ENCODE measurements at regions not wholly inside any gene's neighbourhood (a gene's known extent, or its start where the extent isn't known, plus 50 kb on each side); places are given as distances from the start of the nearest gene placed in this dataset.

- Histone ChIP-seq H3K4me1 (replicated peaks) (no peaks in the 10 kb centered on the region), H3K27me3 (replicated peaks; ENCODE audit: insufficient read depth) (no peaks in the 10 kb centered on the region), H3K36me3 (no peaks in the 10 kb centered on the region), H3K27ac (no peak overlapping the region), H3K4me3 (no peak overlapping the region), H3K9me3 (no peaks in the 10 kb centered on the region)
- TF ChIP-seq POLR2AphosphoS5 (IDR thresholded peaks at IDR 0.05) = no peak
- no peak for TF ChIP-seq CTCF (IDR thresholded peaks at IDR 0.05)
- TF ChIP-seq POLR2A (IDR thresholded peaks at IDR 0.05) = no peak
- DNase-seq (ENCODE audit: low spot score) = no peak
- WGBS = 82% methylated on average over 6 of the region's 6 CpGs
- intact Hi-C loops (cut with DNase I) = no loop called here
Observed at GRCh38 chr3:59512066-59512465, 462.2 kb upstream of the CFAP20DC start.

- H3K27me3 ChIP-seq (replicated peaks; ENCODE audit: insufficient read depth) = no peaks in the 10 kb centered on the region
- no peaks in the 10 kb centered on the region for H3K9me3 ChIP-seq
- no peak overlapping the region for H3K27ac ChIP-seq
- H3K36me3 ChIP-seq = no peaks in the 10 kb centered on the region
- DNase-seq (ENCODE audit: low spot score) = no peak
- 51% methylated on average over 4 of the region's 4 CpGs for WGBS
- intact Hi-C loops (cut with DNase I) = no loop called here
- H3K4me1 ChIP-seq (replicated peaks) = no peaks in the 10 kb centered on the region
- H3K4me3 ChIP-seq = no peak overlapping the region
- TF ChIP-seq POLR2AphosphoS5 (IDR thresholded peaks at IDR 0.05) (no peak), POLR2A (IDR thresholded peaks at IDR 0.05) (no peak), CTCF (IDR thresholded peaks at IDR 0.05) (no peak)
Observed at GRCh38 chr3:59510576-59510975, 460.8 kb upstream of the CFAP20DC start.

- DNase-seq (ENCODE audit: low spot score) = no peak
- Histone ChIP-seq H3K27ac (no peak overlapping the region), H3K27me3 (replicated peaks; ENCODE audit: insufficient read depth) (no peaks in the 10 kb centered on the region), H3K4me3 (no peak overlapping the region), H3K36me3 (no peaks in the 10 kb centered on the region), H3K9me3 (no peaks in the 10 kb centered on the region), H3K4me1 (replicated peaks) (no peaks in the 10 kb centered on the region)
- TF ChIP-seq CTCF (IDR thresholded peaks at IDR 0.05) (no peak), POLR2A (IDR thresholded peaks at IDR 0.05) (no peak), POLR2AphosphoS5 (IDR thresholded peaks at IDR 0.05) (no peak)
- 52% methylated on average over 10 of the region's 10 CpGs for WGBS
- intact Hi-C loops (cut with DNase I) = no loop called here
Observed at GRCh38 chr3:59508273-59508672, 458.4 kb upstream of the CFAP20DC start.

- no peaks in the 10 kb centered on the region for H3K27me3 ChIP-seq (replicated peaks; ENCODE audit: insufficient read depth)
- intact Hi-C loops (cut with DNase I) = no loop called here
- DNase-seq (ENCODE audit: low spot score) = no peak
- no peaks in the 10 kb centered on the region for H3K9me3 ChIP-seq
- H3K4me3 ChIP-seq = no peak overlapping the region
- H3K4me1 ChIP-seq (replicated peaks) = no peaks in the 10 kb centered on the region
- no peak overlapping the region for H3K27ac ChIP-seq
- WGBS = 81% methylated on average over 5 of the region's 5 CpGs
- no peaks in the 10 kb centered on the region for H3K36me3 ChIP-seq
- TF ChIP-seq POLR2AphosphoS5 (IDR thresholded peaks at IDR 0.05) (no peak), POLR2A (IDR thresholded peaks at IDR 0.05) (no peak), CTCF (IDR thresholded peaks at IDR 0.05) (no peak)
Observed at GRCh38 chr3:59506191-59506590, 456.4 kb upstream of the CFAP20DC start.

GRCh38 chr3:59503441-59503840 lies 453.6 kb upstream of the CFAP20DC start:
- 97% methylated on average over 3 of the region's 3 CpGs for WGBS
- intact Hi-C loops (cut with DNase I) = no loop called here
- TF ChIP-seq POLR2AphosphoS5 (IDR thresholded peaks at IDR 0.05) (no peak), CTCF (IDR thresholded peaks at IDR 0.05) (no peak), POLR2A (IDR thresholded peaks at IDR 0.05) (no peak)

More at GRCh38 chr3:59503441-59503840, 453.6 kb upstream of the CFAP20DC start:
- Histone ChIP-seq H3K27ac (no peak overlapping the region), H3K9me3 (no peaks in the 10 kb centered on the region), H3K4me3 (no peak overlapping the region), H3K4me1 (replicated peaks) (no peaks in the 10 kb centered on the region), H3K36me3 (no peaks in the 10 kb centered on the region), H3K27me3 (replicated peaks; ENCODE audit: insufficient read depth) (no peaks in the 10 kb centered on the region)
- DNase-seq (ENCODE audit: low spot score) = no peak
